GM18502 (cell line): ENCODE measurements at regions not wholly inside any gene's neighbourhood (a gene's known extent, or its start where the extent isn't known, plus 50 kb on each side); places are given as distances from the start of the nearest gene placed in this dataset.

Experiments
- ATAC-seq: cut with Tn5 transposase; IDR thresholded peaks from one replicate; pipeline ENCODE4 v1.9.1; 2021; ENCODE audit warnings: mild to moderate bottlenecking; ENCODE audit not compliant: unreplicated experiment, poor library complexity

GRCh38 chr4:141571362-141571761, 65.0 kb upstream of the IL15 start:
- no peak for ATAC-seq

- ATAC-seq = no peak
These were observed 64.6 kb upstream of the IL15 start for GRCh38 chr4:141571793-141572192.

GRCh38 chr4:141573678-141574077, 62.7 kb upstream of the IL15 start:
- ATAC-seq = no peak

DNA sequence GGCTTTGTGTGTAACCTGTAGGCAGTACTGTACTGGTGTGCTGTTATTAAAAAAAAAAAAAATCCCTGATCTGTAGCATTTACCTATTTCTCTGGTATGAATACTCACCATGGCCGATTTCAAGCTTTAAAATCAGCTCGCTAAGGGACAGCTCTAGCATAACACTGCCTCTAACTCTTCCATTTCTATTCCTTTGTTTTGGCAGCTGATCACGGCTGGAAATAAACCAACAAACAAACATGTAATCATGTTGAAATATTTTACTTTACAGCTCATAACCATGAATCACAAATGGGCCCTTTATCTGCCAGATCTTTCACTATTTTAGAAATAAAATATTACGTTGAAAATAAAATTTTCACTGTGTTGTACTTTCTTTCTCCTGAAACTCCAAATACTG, 60.5 kb upstream of the IL15 start:
- no peak for ATAC-seq

DNA sequence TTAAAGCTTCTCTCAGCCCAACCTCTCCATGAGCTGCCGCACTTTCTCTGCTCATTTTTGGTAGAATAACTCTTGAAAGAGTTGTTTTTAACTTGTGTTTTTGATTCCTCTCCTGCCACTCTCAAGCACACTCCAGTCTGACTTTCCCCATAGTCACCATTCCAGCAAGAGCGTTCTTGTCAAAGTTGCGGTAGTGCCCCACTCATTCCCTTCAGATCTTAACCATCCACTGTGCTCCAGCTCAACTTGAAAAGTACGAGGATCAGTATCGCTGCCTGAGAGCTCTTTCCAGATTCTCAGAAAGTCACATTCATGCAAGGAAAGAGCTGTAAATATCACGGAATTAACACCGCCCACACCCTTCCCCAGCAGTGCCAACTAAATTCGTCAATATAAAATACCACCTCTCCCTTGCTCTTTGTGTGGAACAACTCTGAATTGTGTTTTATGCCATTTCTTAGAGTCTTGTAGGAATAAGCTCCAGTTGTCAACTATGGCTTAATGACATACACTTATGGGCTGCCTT, 59.7 kb upstream of the IL15 start:
- no peak for ATAC-seq

GRCh38 chr4:141578451-141578850, 57.9 kb upstream of the IL15 start:
- ATAC-seq = no peak

- no peak for ATAC-seq
These were observed 55.9 kb upstream of the IL15 start for GRCh38 chr4:141580523-141580922.
